ENCODE measurements at regions not wholly inside any gene's neighbourhood (a gene's known extent, or its start where the extent isn't known, plus 50 kb on each side); places are given as distances from the start of the nearest gene placed in this dataset.
A peak's percentile ranks its signal among the peaks of the same experiment; 100 is the strongest.

DNA sequence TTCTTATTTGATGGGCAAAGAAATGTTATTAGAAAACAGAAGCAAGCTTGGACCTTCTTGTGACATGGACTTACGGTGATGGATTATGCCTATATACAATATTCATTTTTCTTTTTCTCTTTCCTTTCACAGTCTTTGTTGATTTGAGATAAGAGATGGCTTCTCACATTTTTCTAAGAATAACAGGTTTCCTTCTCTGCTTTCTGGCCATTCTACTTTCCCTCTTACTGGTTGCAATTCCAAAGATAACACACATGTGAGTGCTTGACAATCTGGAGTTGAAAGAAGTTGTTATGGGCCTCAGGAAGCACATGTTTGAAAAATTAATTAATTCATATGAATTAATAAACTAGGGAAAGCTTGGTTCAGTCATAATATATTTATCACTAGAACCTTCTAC, 89.8 kb upstream of the RPS23 start:
- Histone ChIP-seq H3K36me3 (replicated peaks in 1 of 2; ENCODE audit: control insufficient read depth in 1 of 2, insufficient read depth in 2 of 2, low read length in 2 of 2) (no peaks in the 10 kb centered on the region), H2AFZ (ENCODE audit: low read length) (no peak overlapping the region), H3K4me3 (replicated peaks in 1 of 3; ENCODE audit: insufficient read depth in 1 of 3, low read depth in 2 of 3, low read length in 3 of 3) (no peak overlapping the region), H3K27me3 (ENCODE audit: control insufficient read depth in 1 of 2, insufficient read depth in 2 of 2, low read length in 2 of 2) (no peaks in the 10 kb centered on the region), H3K9me3 (ENCODE audit: low read length) (no peaks in the 10 kb centered on the region), H3K9ac (ENCODE audit: insufficient read depth, low read depth, low read length) (no peak overlapping the region), H3K4me2 (ENCODE audit: low read depth, low read length) (no peak overlapping the region), H4K20me1 (ENCODE audit: insufficient read depth, low read length) (no peaks in the 10 kb centered on the region), H3K4me1 (ENCODE audit: insufficient read depth, low read length) (peaks cover 30% of the 10 kb centered on the region), H3K27ac (ENCODE audit: extremely low read length, insufficient read depth, low read length) (no peak overlapping the region), H3K79me2 (ENCODE audit: insufficient read depth, low read length) (no peaks in the 10 kb centered on the region)
- in situ Hi-C loops (cut with HindIII; ENCODE audit: extremely low pct_ligation_motif_present, low pct_unique_long_range_greater_than_20kb) (loop anchor here (25.0 kb wide), 2 partner anchors 269 to 719 kb away; partner anchors contain the start of genes TMEM167A and XRCC4), intact Hi-C loops (cut with micrococcal nuclease; ENCODE audit: unreplicated experiment) (loop anchor here (10.0 kb wide), 1 partner anchor 107 kb away; no protein-coding TSS in a partner anchor)
- FAIRE-seq (no peak), ATAC-seq (no peak), DNase-seq (ENCODE audit: low spot score) (no peak)
- ChIA-PET CTCF (ENCODE audit: low intra/inter-chr PET ratio, low total read pairs) (no interaction called here), POLR2A (interaction anchor here (0.8 to 1.5 kb wide), 2 partner anchors 11 to 19 kb away, joined by 3 to 4 read pairs; no protein-coding TSS in a partner anchor)
- TF ChIP-seq PLRG1 (conservative IDR thresholded peaks at IDR 0.05): no peak
- no peak for TF ChIP-seq ZNF34 (CRISPR knock-in tag; IDR thresholded peaks at IDR 0.05; ENCODE audit: borderline replicate concordance)
- TF ChIP-seq SP2 (CRISPR knock-in tag; IDR thresholded peaks at IDR 0.05): no peak
- TF ChIP-seq SYNCRIP (IDR thresholded peaks at IDR 0.05; ENCODE audit: insufficient read depth, low read depth, low read length): no peak
- no peak for TF ChIP-seq RARA (CRISPR knock-in tag; IDR thresholded peaks at IDR 0.05)
- TF ChIP-seq ZFP37 (CRISPR knock-in tag; IDR thresholded peaks at IDR 0.05; ENCODE audit: borderline replicate concordance): no peak
- TF ChIP-seq, protein P1, sequence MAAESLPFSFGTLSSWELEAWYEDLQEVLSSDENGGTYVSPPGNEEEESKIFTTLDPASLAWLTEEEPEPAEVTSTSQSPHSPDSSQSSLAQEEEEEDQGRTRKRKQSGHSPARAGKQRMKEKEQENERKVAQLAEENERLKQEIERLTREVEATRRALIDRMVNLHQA (CRISPR knock-in tag; IDR thresholded peaks at IDR 0.05): no peak
- 100% methylated on average over 1 of the region's 1 CpG for WGBS (ENCODE audit: low lambda C conversion rate)
- BruUV-seq (replicated peaks): no TSS peak

DNA sequence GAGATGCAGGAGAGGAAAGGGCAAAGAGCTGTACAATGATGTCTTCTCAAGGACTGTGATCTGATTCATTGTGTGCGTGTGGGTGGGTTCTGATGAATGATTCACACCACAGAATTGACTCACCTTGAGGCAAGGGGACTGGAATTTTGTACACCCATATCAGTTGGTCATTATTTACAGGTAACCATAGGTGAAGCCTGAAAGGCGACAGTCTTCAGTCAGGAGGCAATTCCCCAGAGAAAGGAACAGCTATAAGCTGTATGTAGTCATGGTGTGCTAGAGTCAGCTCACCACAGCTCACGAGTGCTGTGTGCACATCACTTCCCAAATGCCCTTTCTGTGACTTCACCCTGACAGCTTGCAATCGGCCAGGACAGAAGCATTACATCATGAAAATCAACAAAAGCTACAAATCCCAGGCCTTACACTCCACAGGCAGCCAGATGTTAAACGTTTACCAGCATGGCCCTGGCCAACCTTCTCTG, 87.6 kb upstream of the RPS23 start:
- no peaks in the 10 kb centered on the region for H4K20me1 ChIP-seq (ENCODE audit: insufficient read depth, low read length)
- H3K79me2 ChIP-seq (ENCODE audit: insufficient read depth, low read length): no peaks in the 10 kb centered on the region
- intact Hi-C loops (cut with micrococcal nuclease; ENCODE audit: unreplicated experiment): loop anchor here (1.0 to 10.0 kb wide), 2 partner anchors 22 to 109 kb away; no protein-coding TSS in a partner anchor
- ATAC-seq: peak; percentile 97
- WGBS (ENCODE audit: low lambda C conversion rate): 14% methylated on average over 4 of the region's 5 CpGs
- peak overlapping the region; percentile 46 for H3K4me2 ChIP-seq (ENCODE audit: low read depth, low read length)
- H3K4me1 ChIP-seq (ENCODE audit: insufficient read depth, low read length): peaks cover 47% of the 10 kb centered on the region
- H3K36me3 ChIP-seq (replicated peaks in 1 of 2; ENCODE audit: control insufficient read depth in 1 of 2, insufficient read depth in 2 of 2, low read length in 2 of 2): no peaks in the 10 kb centered on the region
- no peak overlapping the region for H2AFZ ChIP-seq (ENCODE audit: low read length)
- in situ Hi-C loops (cut with HindIII; ENCODE audit: extremely low pct_ligation_motif_present, low pct_unique_long_range_greater_than_20kb): loop anchor here (25.0 kb wide), 2 partner anchors 272 to 722 kb away; partner anchors contain the start of genes TMEM167A and XRCC4
- CTCF ChIA-PET (ENCODE audit: low intra/inter-chr PET ratio, low total read pairs): no interaction called here
- peak; percentile 82 for FAIRE-seq
- DNase-seq (ENCODE audit: low spot score): peak; percentile 87
- H3K27ac ChIP-seq (ENCODE audit: extremely low read length, insufficient read depth, low read length): peak overlapping the region; percentile 55
- H3K4me3 ChIP-seq (replicated peaks in 1 of 3; ENCODE audit: insufficient read depth in 1 of 3, low read depth in 2 of 3, low read length in 3 of 3): no peak overlapping the region; a peak in 1 of 6 replicates
- POLR2A ChIA-PET: interaction anchor here (0.7 to 3.7 kb wide), 9 partner anchors 8 to 1197 kb away, joined by 3 to 52 read pairs (median 7); partner anchors contain the start of genes TMEM167A and XRCC4
- no TSS peak for BruUV-seq (replicated peaks)
- no peaks in the 10 kb centered on the region for H3K9me3 ChIP-seq (ENCODE audit: low read length)
- no peaks in the 10 kb centered on the region for H3K27me3 ChIP-seq (ENCODE audit: control insufficient read depth in 1 of 2, insufficient read depth in 2 of 2, low read length in 2 of 2)
- peak overlapping the region; percentile 41 for H3K9ac ChIP-seq (ENCODE audit: insufficient read depth, low read depth, low read length)
- TF ChIP-seq RCOR2 (CRISPR knock-in tag; IDR thresholded peaks at IDR 0.05) (no peak), ZNF644 (CRISPR knock-in tag; IDR thresholded peaks at IDR 0.05; ENCODE audit: low read depth) (peak; percentile 88), ZNF772 (CRISPR knock-in tag; IDR thresholded peaks at IDR 0.05) (0 out of 2 replicates have a peak, but pooled peaks have one; percentile 28), TBX2 (CRISPR knock-in tag; IDR thresholded peaks at IDR 0.05; ENCODE audit: borderline replicate concordance) (peak; percentile 52; the same call in 1 of the 2 replicates), YEATS2 (CRISPR knock-in tag; IDR thresholded peaks at IDR 0.05; ENCODE audit: borderline replicate concordance) (peak; percentile 35; the same call in 1 of the 2 replicates), ZNF570 (CRISPR knock-in tag; IDR thresholded peaks at IDR 0.05; ENCODE audit: borderline replicate concordance) (no peak), ZC3H4 (CRISPR knock-in tag; IDR thresholded peaks at IDR 0.05; ENCODE audit: borderline replicate concordance) (0 out of 2 replicates have a peak, but pooled peaks have one; percentile 22), ZNF143 (CRISPR knock-in tag; IDR thresholded peaks at IDR 0.05) (no peak), FOXP1 (IDR thresholded peaks at IDR 0.05) (no peak), FOXP1 (CRISPR knock-in tag; IDR thresholded peaks at IDR 0.05) (peak; percentile 37; the same call in 1 of the 2 replicates), ZNF260 (CRISPR knock-in tag; IDR thresholded peaks at IDR 0.05; ENCODE audit: borderline replicate concordance, low read depth) (no peak), ZNF274 (CRISPR knock-in tag; IDR thresholded peaks at IDR 0.05) (no peak), RXRA (CRISPR knock-in tag; IDR thresholded peaks at IDR 0.05) (peak; percentile 70; the same call in 1 of the 2 replicates), ZNF251 (CRISPR knock-in tag; IDR thresholded peaks at IDR 0.05) (no peak)

Data from HepG2 (cell line).